ENCODE measurements at regions not wholly inside any gene's neighbourhood (a gene's known extent, or its start where the extent isn't known, plus 50 kb on each side); places are given as distances from the start of the nearest gene placed in this dataset.
A peak's percentile ranks its signal among the peaks of the same experiment; 100 is the strongest.
"Not testable (repeated sequence)": the region's sequence is repeated elsewhere in the genome, so short reads cannot be mapped to it uniquely, and the experiment has no call there.

DNA sequence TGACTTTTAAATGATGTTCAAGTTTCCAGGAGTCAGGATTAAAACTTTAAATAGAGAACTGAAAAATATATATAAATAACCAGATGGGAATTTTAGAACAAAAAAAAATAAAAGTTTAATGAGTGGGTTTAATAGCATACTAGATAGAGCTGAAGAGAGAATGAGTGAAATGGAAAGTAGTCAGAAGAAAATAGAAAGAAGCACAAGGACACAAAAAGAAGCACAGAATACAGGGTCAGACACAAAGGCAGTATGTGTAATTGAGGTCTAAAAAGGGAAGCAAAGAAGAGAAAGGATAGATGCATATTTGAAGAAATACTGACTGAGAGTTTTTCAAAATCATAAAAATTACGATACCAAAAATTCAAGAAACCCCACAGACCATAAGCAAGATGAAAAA, 159.8 kb upstream of the FERMT1 start:
- CTCF ChIA-PET = no interaction called here
- TF ChIP-seq, protein P1, sequence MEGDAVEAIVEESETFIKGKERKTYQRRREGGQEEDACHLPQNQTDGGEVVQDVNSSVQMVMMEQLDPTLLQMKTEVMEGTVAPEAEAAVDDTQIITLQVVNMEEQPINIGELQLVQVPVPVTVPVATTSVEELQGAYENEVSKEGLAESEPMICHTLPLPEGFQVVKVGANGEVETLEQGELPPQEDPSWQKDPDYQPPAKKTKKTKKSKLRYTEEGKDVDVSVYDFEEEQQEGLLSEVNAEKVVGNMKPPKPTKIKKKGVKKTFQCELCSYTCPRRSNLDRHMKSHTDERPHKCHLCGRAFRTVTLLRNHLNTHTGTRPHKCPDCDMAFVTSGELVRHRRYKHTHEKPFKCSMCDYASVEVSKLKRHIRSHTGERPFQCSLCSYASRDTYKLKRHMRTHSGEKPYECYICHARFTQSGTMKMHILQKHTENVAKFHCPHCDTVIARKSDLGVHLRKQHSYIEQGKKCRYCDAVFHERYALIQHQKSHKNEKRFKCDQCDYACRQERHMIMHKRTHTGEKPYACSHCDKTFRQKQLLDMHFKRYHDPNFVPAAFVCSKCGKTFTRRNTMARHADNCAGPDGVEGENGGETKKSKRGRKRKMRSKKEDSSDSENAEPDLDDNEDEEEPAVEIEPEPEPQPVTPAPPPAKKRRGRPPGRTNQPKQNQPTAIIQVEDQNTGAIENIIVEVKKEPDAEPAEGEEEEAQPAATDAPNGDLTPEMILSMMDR (IDR thresholded peaks at IDR 0.05; ENCODE audit: insufficient read depth, low read length, missing control alignments) = no peak
- POLR2A ChIA-PET = no interaction called here
- no peak overlapping the region for H3K4me3 ChIP-seq (ENCODE audit: low read depth, low read length)
- DNase-seq (ENCODE audit: low read depth, low spot score) = no peak

DNA sequence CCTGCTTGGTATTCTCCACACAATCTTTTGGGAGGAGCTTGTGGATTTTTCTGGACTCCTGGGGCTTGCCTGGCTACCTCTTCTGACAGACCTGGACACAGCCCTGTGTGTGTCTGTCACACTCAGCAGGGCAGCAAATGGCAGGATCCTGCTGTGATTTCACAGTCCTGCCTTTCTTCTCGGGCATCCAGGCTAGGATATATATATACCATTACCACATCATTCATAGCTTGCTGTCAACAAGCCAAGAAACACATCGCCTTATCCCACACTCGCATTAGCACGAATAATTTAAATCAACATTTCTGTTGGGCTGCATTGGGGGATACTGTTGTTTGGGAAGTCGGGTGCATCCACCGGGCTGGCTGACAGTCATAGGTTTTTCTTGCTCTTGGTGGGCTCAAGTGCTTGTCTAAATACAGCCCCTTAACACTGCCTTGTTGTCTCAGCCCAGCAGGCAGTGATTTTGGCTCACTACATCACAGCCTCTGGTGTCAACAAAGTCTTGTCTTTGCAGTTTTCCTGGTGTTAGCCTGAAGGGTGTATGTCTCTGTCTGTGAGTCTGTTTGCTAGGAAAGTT, 154.9 kb upstream of the FERMT1 start:
- POLR2A ChIA-PET = no interaction called here

DNA sequence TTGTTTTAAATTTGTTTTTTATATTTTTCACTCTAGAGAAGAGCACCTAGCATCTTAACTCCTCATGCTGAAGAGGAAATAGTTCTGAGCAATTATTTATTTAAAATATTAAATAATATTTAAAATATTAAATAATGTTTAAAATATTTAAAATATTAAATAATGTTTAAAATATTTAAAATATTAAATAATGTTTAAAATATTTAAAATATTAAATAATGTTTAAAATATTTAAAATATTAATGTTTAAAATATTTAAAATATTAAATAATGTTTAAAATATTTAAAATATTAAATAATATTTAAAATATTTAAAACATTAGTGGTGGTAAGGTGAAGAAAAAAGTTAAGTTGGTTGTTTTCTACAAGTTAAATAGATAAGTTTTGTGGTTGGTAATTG, 147.6 kb upstream of the FERMT1 start:
- H3K4me3 ChIP-seq (ENCODE audit: low read depth, low read length); DNase-seq (ENCODE audit: low read depth, low spot score); POLR2A ChIA-PET; CTCF ChIA-PET: not testable (repeated sequence)

More for the DNA sequence above, 154.9 kb upstream of the FERMT1 start:
- CTCF ChIA-PET = no interaction called here
- H3K4me3 ChIP-seq (ENCODE audit: low read depth, low read length) = no peak overlapping the region
- TF ChIP-seq, protein P1 (IDR thresholded peaks at IDR 0.05; ENCODE audit: insufficient read depth, low read length, missing control alignments) = no peak
- DNase-seq (ENCODE audit: low read depth, low spot score) = no peak

DNA sequence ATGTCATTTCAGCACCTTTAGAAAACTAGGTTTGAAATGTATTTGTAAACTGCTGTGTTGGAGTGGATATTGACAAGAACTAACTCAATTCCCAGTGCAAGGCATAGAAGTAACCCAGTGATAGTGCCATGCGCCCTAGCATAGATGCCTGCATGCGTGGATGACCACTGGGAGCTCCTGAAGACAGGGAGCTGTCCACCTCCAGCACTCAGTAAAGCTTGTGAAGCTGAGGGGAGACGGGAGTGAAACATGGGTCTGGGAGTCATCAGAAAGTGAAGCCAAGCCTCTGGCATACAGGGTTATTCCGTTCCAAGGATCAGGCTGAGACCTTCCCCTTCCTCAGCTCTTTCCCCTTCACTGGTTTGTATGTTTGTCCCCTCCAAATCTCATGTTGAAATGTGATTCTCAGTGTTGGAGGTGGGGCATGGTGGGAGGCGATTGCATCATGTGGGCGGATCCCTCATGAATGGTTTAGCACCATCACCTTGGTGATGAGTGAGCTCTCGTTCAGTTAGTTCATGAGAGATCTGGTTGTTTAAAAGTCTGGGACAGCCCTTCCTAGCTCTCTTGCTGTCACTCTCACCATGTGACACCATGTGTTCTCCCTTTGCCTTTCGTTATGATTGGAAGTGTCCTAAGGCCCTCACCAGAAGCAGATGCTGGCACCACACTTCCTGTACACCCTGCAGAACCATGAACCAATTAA, 146.5 kb upstream of the FERMT1 start:
- TF ChIP-seq, protein P1 (IDR thresholded peaks at IDR 0.05; ENCODE audit: insufficient read depth, low read length, missing control alignments) = no peak
- ChIA-PET POLR2A (no interaction called here), CTCF (no interaction called here)
- no peak overlapping the region for H3K4me3 ChIP-seq (ENCODE audit: low read depth, low read length)
- no peak for DNase-seq (ENCODE audit: low read depth, low spot score)

DNA sequence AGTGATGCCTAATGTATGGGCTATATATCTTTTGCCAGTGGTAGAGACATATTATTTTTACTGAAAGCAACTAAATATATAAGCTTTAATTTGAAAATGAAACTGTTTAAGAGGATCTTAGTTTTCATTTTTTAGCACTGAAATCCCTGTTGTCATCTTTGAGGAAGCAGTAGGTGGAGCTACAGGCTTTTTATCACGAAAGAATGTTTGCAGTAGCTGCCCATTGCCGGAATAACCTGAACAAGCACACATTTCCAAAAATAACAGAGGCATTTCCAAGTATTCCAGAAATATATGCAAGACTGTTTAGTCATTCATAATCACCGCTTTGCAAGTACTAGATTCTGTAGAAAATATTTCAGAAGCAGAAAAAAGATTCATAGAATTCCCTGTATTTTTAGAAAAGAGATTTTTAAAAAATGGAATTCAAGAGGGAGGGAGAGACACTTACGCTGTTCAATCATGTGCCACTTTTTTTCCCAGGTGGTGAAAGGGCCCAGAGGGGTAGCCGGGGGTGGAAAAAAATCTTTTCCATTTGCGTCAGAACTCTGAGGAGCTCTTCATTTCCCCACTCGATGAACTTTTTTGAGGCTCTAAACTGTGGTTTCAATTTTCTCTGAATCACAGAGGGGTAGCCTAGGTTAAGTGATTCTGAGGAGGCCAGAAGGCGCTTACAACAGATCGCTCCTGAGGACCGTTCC, 142.5 kb upstream of the FERMT1 start:
- peak; percentile 4 for DNase-seq (ENCODE audit: low read depth, low spot score)
- TF ChIP-seq, protein P1 (IDR thresholded peaks at IDR 0.05; ENCODE audit: insufficient read depth, low read length, missing control alignments) = peak; percentile 17
- ChIA-PET CTCF (interaction anchor here (2.2 kb wide), 1 partner anchor 1020 kb away, joined by 7 read pairs; no protein-coding TSS in a partner anchor), POLR2A (no interaction called here)
- no peak overlapping the region for H3K4me3 ChIP-seq (ENCODE audit: low read depth, low read length)

DNA sequence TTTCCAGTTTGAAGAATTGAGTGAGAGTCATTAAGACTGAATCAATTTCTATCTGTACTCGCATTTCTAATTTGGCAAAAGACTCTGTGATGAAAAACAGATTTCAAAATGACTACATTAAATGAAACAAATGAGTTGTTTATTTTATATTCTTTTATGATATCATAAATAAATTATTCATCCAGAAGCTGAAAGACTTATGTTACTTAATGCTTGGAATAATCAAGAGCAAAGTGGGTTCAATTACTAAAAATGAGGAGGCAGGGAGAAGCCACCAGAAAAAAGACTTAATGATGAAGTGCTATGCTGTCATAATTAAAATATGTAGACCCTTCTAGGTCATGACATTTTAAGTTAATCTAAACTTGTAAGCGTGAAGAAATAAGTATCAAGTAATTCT, 130.6 kb upstream of the FERMT1 start:
- ChIA-PET POLR2A (no interaction called here), CTCF (no interaction called here)
- TF ChIP-seq, protein P1 (IDR thresholded peaks at IDR 0.05; ENCODE audit: insufficient read depth, low read length, missing control alignments) = no peak
- no peak overlapping the region for H3K4me3 ChIP-seq (ENCODE audit: low read depth, low read length)
- no peak for DNase-seq (ENCODE audit: low read depth, low spot score)

All from AG04449 (cell line).